ENCODE measurements at regions not wholly inside any gene's neighbourhood (a gene's known extent, or its start where the extent isn't known, plus 50 kb on each side); places are given as distances from the start of the nearest gene placed in this dataset.
"Not testable (repeated sequence)": the region's sequence is repeated elsewhere in the genome, so short reads cannot be mapped to it uniquely, and the experiment has no call there.

GRCh38 chr1:146774988-146775387, 163.1 kb upstream of the NBPF12 start:
- TF ChIP-seq ARNT (IDR thresholded peaks at IDR 0.05); SP1 (IDR thresholded peaks at IDR 0.05); PKNOX1 (IDR thresholded peaks at IDR 0.05); NFRKB (IDR thresholded peaks at IDR 0.05); FOXA1 (IDR thresholded peaks at IDR 0.05); TARDBP (IDR thresholded peaks at IDR 0.05); ZNF384 (IDR thresholded peaks at IDR 0.05); ELF4 (IDR thresholded peaks at IDR 0.05); CTBP1 (IDR thresholded peaks at IDR 0.05; ENCODE audit: borderline replicate concordance); FOXM1 (IDR thresholded peaks at IDR 0.05; ENCODE audit: borderline replicate concordance); BHLHE40 (IDR thresholded peaks at IDR 0.05; ENCODE audit: borderline replicate concordance); FOXK2 (IDR thresholded peaks at IDR 0.05); HDGF (IDR thresholded peaks at IDR 0.05; ENCODE audit: borderline replicate concordance); SUZ12 (IDR thresholded peaks at IDR 0.05): not testable (repeated sequence)
